Sigmoid colon (tissue), 4 donors: ENCODE measurements at regions not wholly inside any gene's neighbourhood (a gene's known extent, or its start where the extent isn't known, plus 50 kb on each side); places are given as distances from the start of the nearest gene placed in this dataset.

Experiments
- CTCF ChIP-seq, 4 experiments: fragments of 450-650 bp in 3 of 4; fragments of 200-600 bp in 1 of 4; IDR thresholded peaks; one replicate each; pipeline ENCODE4 v1.5.1; 2016 to 2019; ENCODE audit warnings: antibody characterized with exemption in 4 of 4, mild to moderate bottlenecking in 3 of 4, moderate library complexity in 2 of 4
- EP300 ChIP-seq, 4 donors: sonication (generic); formaldehyde crosslinking; IDR thresholded peaks; one replicate each; pipeline ENCODE4 v1.6.1; 2017; ENCODE audit warnings: antibody characterized with exemption in 4 of 4
- POLR2A ChIP-seq, 2 donors: fragments of 450-650 bp; IDR thresholded peaks; one replicate each; pipeline ENCODE4 v1.6.1; 2016; ENCODE audit warnings: antibody characterized with exemption in 2 of 2, mild to moderate bottlenecking in 2 of 2, moderate library complexity in 2 of 2
- POLR2AphosphoS5 ChIP-seq, 4 donors: sonication (generic); formaldehyde crosslinking; IDR thresholded peaks; one replicate each; pipeline ENCODE4 v1.6.1; 2017; ENCODE audit warnings: antibody characterized with exemption in 4 of 4

- TF ChIP-seq CTCF (IDR thresholded peaks at IDR 0.05), result no peak
- TF ChIP-seq POLR2AphosphoS5 (IDR thresholded peaks at IDR 0.05), result no peak
- no peak for TF ChIP-seq POLR2A (IDR thresholded peaks at IDR 0.05)
- TF ChIP-seq EP300 (IDR thresholded peaks at IDR 0.05), result no peak
Observed at GRCh38 chr1:14441302-14441741, 157.2 kb upstream of the KAZN start.
